ENCODE measurements at regions not wholly inside any gene's neighbourhood (a gene's known extent, or its start where the extent isn't known, plus 50 kb on each side); places are given as distances from the start of the nearest gene placed in this dataset.

GRCh38 chr3:59535791-59536221 is 486.0 kb upstream of the CFAP20DC start:
- no peak for TF ChIP-seq CTCF (conservative IDR thresholded peaks at IDR 0.05)
- no peak for TF ChIP-seq EZH2 (IDR thresholded peaks at IDR 0.05; ENCODE audit: low read depth)

Measured in PC-9 (cell line).